ENCODE measurements at regions not wholly inside any gene's neighbourhood (a gene's known extent, or its start where the extent isn't known, plus 50 kb on each side); places are given as distances from the start of the nearest gene placed in this dataset.

GRCh38 chr18:51712821-51713220 is 515.3 kb upstream of the MEX3C start:
- Histone ChIP-seq H3K4me3 (no peak overlapping the region), H3K27ac (no peak overlapping the region)
- no peak for TF ChIP-seq CTCF (IDR thresholded peaks at IDR 0.05)
- no peak for DNase-seq (ENCODE audit: low spot score)

GRCh38 chr18:51716277-51716676 is 518.8 kb upstream of the MEX3C start:
- no peak overlapping the region for H3K27ac ChIP-seq
- DNase-seq (ENCODE audit: low spot score), result no peak
- no peak for TF ChIP-seq CTCF (IDR thresholded peaks at IDR 0.05)

GRCh38 chr18:51721388-51721787 is 523.9 kb upstream of the MEX3C start:
- Histone ChIP-seq H3K27ac (no peak overlapping the region), H3K4me3 (no peak overlapping the region)
- DNase-seq (ENCODE audit: low spot score), result no peak
- TF ChIP-seq CTCF (IDR thresholded peaks at IDR 0.05), result no peak

More at GRCh38 chr18:51716277-51716676, 518.8 kb upstream of the MEX3C start:
- no peak overlapping the region for H3K4me3 ChIP-seq

- H3K27ac ChIP-seq, result no peak overlapping the region
- H3K4me3 ChIP-seq, result no peak overlapping the region
- no peak for TF ChIP-seq CTCF (IDR thresholded peaks at IDR 0.05)
- DNase-seq (ENCODE audit: low spot score), result no peak
Measured at GRCh38 chr18:51721996-51722395, 524.5 kb upstream of the MEX3C start.

GRCh38 chr18:51724790-51725721 is 527.6 kb upstream of the MEX3C start:
- TF ChIP-seq CTCF (IDR thresholded peaks at IDR 0.05), result no peak
- no peak for DNase-seq (ENCODE audit: low spot score)
- no peak overlapping the region for H3K27ac ChIP-seq
- no peak overlapping the region for H3K4me3 ChIP-seq

GRCh38 chr18:51726614-51727013 is 529.1 kb upstream of the MEX3C start:
- no peak for DNase-seq (ENCODE audit: low spot score)
- Histone ChIP-seq H3K27ac (no peak overlapping the region), H3K4me3 (no peak overlapping the region)
- no peak for TF ChIP-seq CTCF (IDR thresholded peaks at IDR 0.05)

GRCh38 chr18:51727780-51728179 is 530.3 kb upstream of the MEX3C start:
- Histone ChIP-seq H3K4me3 (no peak overlapping the region), H3K27ac (no peak overlapping the region)
- no peak for TF ChIP-seq CTCF (IDR thresholded peaks at IDR 0.05)
- DNase-seq (ENCODE audit: low spot score), result no peak

Data from coronary artery (tissue), 2 donors.